ENCODE measurements at regions not wholly inside any gene's neighbourhood (a gene's known extent, or its start where the extent isn't known, plus 50 kb on each side); places are given as distances from the start of the nearest gene placed in this dataset.

- Histone ChIP-seq H3K4me3 (no peak overlapping the region), H3K9me3 (no peaks in the 10 kb centered on the region), H3K27me3 (no peaks in the 10 kb centered on the region), H3K36me3 (no peaks in the 10 kb centered on the region), H3K4me1 (peaks cover 0 to 8% (median 2%) of the 10 kb centered on the region in 4 donors), H3K27ac (peak overlapping the region in 1 of 4 donors; percentile 39)
- peak; percentile 43 to 53 for ATAC-seq (ENCODE audit: low FRiP score in 2 of 2)
- WGBS, 2 donors = 52 to 53% methylated on average over 11 to 15 of the region's 15 CpGs
- peak in 1 of 2 donors; percentile 61 for DNase-seq
- TF ChIP-seq, protein P1, sequence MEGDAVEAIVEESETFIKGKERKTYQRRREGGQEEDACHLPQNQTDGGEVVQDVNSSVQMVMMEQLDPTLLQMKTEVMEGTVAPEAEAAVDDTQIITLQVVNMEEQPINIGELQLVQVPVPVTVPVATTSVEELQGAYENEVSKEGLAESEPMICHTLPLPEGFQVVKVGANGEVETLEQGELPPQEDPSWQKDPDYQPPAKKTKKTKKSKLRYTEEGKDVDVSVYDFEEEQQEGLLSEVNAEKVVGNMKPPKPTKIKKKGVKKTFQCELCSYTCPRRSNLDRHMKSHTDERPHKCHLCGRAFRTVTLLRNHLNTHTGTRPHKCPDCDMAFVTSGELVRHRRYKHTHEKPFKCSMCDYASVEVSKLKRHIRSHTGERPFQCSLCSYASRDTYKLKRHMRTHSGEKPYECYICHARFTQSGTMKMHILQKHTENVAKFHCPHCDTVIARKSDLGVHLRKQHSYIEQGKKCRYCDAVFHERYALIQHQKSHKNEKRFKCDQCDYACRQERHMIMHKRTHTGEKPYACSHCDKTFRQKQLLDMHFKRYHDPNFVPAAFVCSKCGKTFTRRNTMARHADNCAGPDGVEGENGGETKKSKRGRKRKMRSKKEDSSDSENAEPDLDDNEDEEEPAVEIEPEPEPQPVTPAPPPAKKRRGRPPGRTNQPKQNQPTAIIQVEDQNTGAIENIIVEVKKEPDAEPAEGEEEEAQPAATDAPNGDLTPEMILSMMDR (IDR thresholded peaks at IDR 0.05) = no peak
- TF ChIP-seq POLR2A (IDR thresholded peaks at IDR 0.05) (no peak), EP300 (IDR thresholded peaks at IDR 0.05) (no peak), POLR2AphosphoS5 (IDR thresholded peaks at IDR 0.05) (no peak)
These were observed 103.6 kb upstream of the CELF4 start for GRCh38 chr18:37668971-37669747.

DNA sequence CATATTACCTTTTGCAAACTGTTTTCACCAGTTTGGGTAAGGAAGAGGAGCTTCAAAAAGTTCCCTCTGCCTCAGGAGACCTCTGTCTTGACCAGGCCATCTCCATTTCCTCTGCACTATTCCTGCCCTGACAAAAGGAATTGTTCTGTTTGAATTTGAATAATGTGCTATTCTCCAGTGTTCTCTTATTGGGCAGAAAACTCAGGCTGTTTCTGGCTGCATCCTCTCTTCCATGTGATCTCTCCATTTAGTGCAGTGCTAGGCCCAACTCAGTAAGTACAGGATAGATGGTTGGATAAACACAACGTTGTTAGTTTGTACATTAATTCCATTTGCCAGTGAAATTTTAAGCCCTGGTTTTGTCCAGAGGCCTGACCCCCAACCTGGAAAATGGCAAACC is 102.2 kb upstream of the CELF4 start:
- H3K4me3 ChIP-seq = no peak overlapping the region
- no peaks in the 10 kb centered on the region for H3K36me3 ChIP-seq
- no peak overlapping the region for H3K27ac ChIP-seq
- no peak for TF ChIP-seq EP300 (IDR thresholded peaks at IDR 0.05)
- TF ChIP-seq POLR2AphosphoS5 (IDR thresholded peaks at IDR 0.05) = no peak
- TF ChIP-seq, protein P1 (IDR thresholded peaks at IDR 0.05) = no peak
- no peak for TF ChIP-seq POLR2A (IDR thresholded peaks at IDR 0.05)
- DNase-seq = no peak
- peaks cover 0 to 8% (median 2%) of the 10 kb centered on the region in 4 donors for H3K4me1 ChIP-seq
- no peaks in the 10 kb centered on the region for H3K27me3 ChIP-seq
- no peaks in the 10 kb centered on the region for H3K9me3 ChIP-seq
- WGBS, 2 donors = 59 to 69% methylated on average over 1 of the region's 1 CpG
- ATAC-seq (ENCODE audit: low FRiP score in 2 of 2) = no peak

DNA sequence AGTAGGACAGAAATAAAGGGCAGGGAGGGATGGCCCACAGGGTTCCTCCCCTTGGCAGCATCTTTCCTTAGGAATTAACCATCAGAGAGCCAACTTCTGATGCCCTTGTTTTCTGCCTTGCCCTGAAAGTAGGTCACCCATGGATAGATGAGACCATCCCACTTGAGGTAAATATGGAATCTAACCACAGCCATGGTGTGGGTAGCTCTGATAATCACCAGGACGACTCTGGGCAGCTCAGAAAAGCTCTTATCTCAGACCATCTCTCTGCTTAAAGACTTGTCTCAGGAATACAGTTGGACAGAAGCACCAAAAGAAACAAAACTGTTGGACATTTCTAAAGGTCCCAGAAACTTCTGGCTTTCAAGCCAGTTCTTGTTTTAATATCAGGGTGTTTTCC is 101.4 kb upstream of the CELF4 start:
- Histone ChIP-seq H3K27ac (no peak overlapping the region), H3K9me3 (no peaks in the 10 kb centered on the region), H3K4me1 (peaks cover 0 to 8% (median 2%) of the 10 kb centered on the region in 4 donors), H3K36me3 (no peaks in the 10 kb centered on the region), H3K4me3 (no peak overlapping the region), H3K27me3 (no peaks in the 10 kb centered on the region)
- 42 to 56% methylated on average over 1 of the region's 1 CpG for WGBS, 2 donors
- TF ChIP-seq, protein P1 (IDR thresholded peaks at IDR 0.05) = no peak
- no peak for TF ChIP-seq POLR2AphosphoS5 (IDR thresholded peaks at IDR 0.05)
- TF ChIP-seq EP300 (IDR thresholded peaks at IDR 0.05) = no peak
- TF ChIP-seq POLR2A (IDR thresholded peaks at IDR 0.05) = no peak
- no peak for DNase-seq
- ATAC-seq (ENCODE audit: low FRiP score in 2 of 2) = no peak

GRCh38 chr18:37666451-37666850 is 100.9 kb upstream of the CELF4 start:
- WGBS, 2 donors = 36 to 40% methylated on average over 2 of the region's 2 CpGs
- H3K27ac ChIP-seq = no peak overlapping the region
- TF ChIP-seq, protein P1 (IDR thresholded peaks at IDR 0.05) = no peak
- TF ChIP-seq POLR2AphosphoS5 (IDR thresholded peaks at IDR 0.05) (no peak), POLR2A (IDR thresholded peaks at IDR 0.05) (no peak), EP300 (IDR thresholded peaks at IDR 0.05) (no peak)
- peaks cover 0 to 8% (median 2%) of the 10 kb centered on the region in 4 donors for H3K4me1 ChIP-seq
- H3K27me3 ChIP-seq = no peaks in the 10 kb centered on the region
- H3K36me3 ChIP-seq = no peaks in the 10 kb centered on the region
- DNase-seq (no peak), ATAC-seq (ENCODE audit: low FRiP score in 2 of 2) (no peak)
- no peaks in the 10 kb centered on the region for H3K9me3 ChIP-seq
- H3K4me3 ChIP-seq = no peak overlapping the region

DNA sequence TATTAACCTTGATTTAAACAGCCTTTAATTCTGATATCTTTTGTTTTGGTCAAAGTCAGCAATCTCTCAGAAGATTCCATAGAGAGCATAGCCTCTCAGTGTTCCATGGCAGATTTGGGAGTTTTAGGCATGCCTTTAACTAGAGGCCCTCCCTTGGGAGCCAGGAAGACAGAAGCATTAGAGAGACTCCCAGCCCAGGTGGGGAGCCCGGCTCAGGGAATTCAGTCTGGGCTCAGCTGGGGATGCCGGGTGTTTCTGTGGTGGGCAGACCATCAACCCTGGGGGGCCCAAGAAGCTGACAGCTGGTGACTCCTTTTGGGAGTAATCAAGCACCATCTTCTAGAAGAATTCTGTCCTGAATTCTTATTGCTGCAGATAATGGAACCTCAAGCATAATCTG is 99.7 kb upstream of the CELF4 start:
- Histone ChIP-seq H3K4me1 (peaks cover 0 to 8% (median 2%) of the 10 kb centered on the region in 4 donors), H3K27me3 (no peaks in the 10 kb centered on the region), H3K36me3 (no peaks in the 10 kb centered on the region), H3K9me3 (no peaks in the 10 kb centered on the region), H3K27ac (no peak overlapping the region), H3K4me3 (no peak overlapping the region)
- TF ChIP-seq POLR2A (IDR thresholded peaks at IDR 0.05) (no peak), EP300 (IDR thresholded peaks at IDR 0.05) (no peak), POLR2AphosphoS5 (IDR thresholded peaks at IDR 0.05) (no peak)
- TF ChIP-seq, protein P1 (IDR thresholded peaks at IDR 0.05) = no peak
- ATAC-seq (ENCODE audit: low FRiP score in 2 of 2) (no peak), DNase-seq (peak in 1 of 2 donors; percentile 1)
- 94 to 100% methylated on average over 2 of the region's 2 CpGs for WGBS, 2 donors
